HUES48 (cell line): ENCODE measurements at regions not wholly inside any gene's neighbourhood (a gene's known extent, or its start where the extent isn't known, plus 50 kb on each side); places are given as distances from the start of the nearest gene placed in this dataset.

Source experiments
- H3K27ac ChIP-seq: one replicate; pipeline ENCODE4 v1.7.0; 2013; ENCODE audit warnings: low read depth, low read length, inconsistent platforms
- H3K27me3 ChIP-seq: 2 replicates; pipeline ENCODE4 v1.6.1; 2013; ENCODE audit warnings: mild to moderate bottlenecking, low read length; ENCODE audit not compliant: control insufficient read depth, insufficient read depth
- H3K36me3 ChIP-seq: 2 replicates; pipeline ENCODE4 v1.6.1; 2013; ENCODE audit warnings: low read length; ENCODE audit not compliant: control insufficient read depth, insufficient read depth
- H3K4me1 ChIP-seq: 2 replicates; pipeline ENCODE4 v1.6.1; 2013; ENCODE audit warnings: mild to moderate bottlenecking, low read length; ENCODE audit not compliant: control insufficient read depth, insufficient read depth
- H3K4me3 ChIP-seq: 2 replicates; pipeline ENCODE4 v1.5.1; 2013; ENCODE audit warnings: mild to moderate bottlenecking, low read depth, low read length
- H3K9ac ChIP-seq: 2 replicates; pipeline ENCODE4 v1.6.1; 2013; ENCODE audit warnings: mild to moderate bottlenecking, low read depth, low read length, moderate library complexity
- H3K9me3 ChIP-seq: 2 replicates; pipeline ENCODE4 v1.6.1; 2013; ENCODE audit warnings: low read length; ENCODE audit not compliant: control insufficient read depth, insufficient read depth

GRCh38 chr10:2223548-2224320, 486.4 kb upstream of the ADARB2 start:
- H3K36me3 ChIP-seq: no peaks in the 10 kb centered on the region
- H3K4me1 ChIP-seq: no peaks in the 10 kb centered on the region
- H3K9me3 ChIP-seq: no peaks in the 10 kb centered on the region
- H3K9ac ChIP-seq: no peak overlapping the region
- no peaks in the 10 kb centered on the region for H3K27me3 ChIP-seq
- H3K27ac ChIP-seq: no peak overlapping the region
- no peak overlapping the region for H3K4me3 ChIP-seq

GRCh38 chr10:2222631-2223030, 485.3 kb upstream of the ADARB2 start:
- H3K36me3 ChIP-seq: no peaks in the 10 kb centered on the region
- no peak overlapping the region for H3K27ac ChIP-seq
- no peaks in the 10 kb centered on the region for H3K9me3 ChIP-seq
- no peak overlapping the region for H3K4me3 ChIP-seq
- H3K27me3 ChIP-seq: no peaks in the 10 kb centered on the region
- H3K4me1 ChIP-seq: no peaks in the 10 kb centered on the region
- no peak overlapping the region for H3K9ac ChIP-seq

GRCh38 chr10:2214805-2215204, 477.5 kb upstream of the ADARB2 start:
- Histone ChIP-seq H3K27ac (no peak overlapping the region), H3K4me1 (no peaks in the 10 kb centered on the region), H3K4me3 (no peak overlapping the region), H3K27me3 (no peaks in the 10 kb centered on the region), H3K36me3 (no peaks in the 10 kb centered on the region), H3K9ac (no peak overlapping the region), H3K9me3 (no peaks in the 10 kb centered on the region)

- Histone ChIP-seq H3K27ac (no peak overlapping the region), H3K4me3 (no peak overlapping the region), H3K9ac (no peak overlapping the region), H3K9me3 (no peaks in the 10 kb centered on the region), H3K36me3 (no peaks in the 10 kb centered on the region), H3K4me1 (no peaks in the 10 kb centered on the region), H3K27me3 (no peaks in the 10 kb centered on the region)
Measured at GRCh38 chr10:2214092-2214491, 476.8 kb upstream of the ADARB2 start.

GRCh38 chr10:2212244-2212834, 475.0 kb upstream of the ADARB2 start:
- Histone ChIP-seq H3K9me3 (no peaks in the 10 kb centered on the region), H3K4me3 (no peak overlapping the region), H3K4me1 (no peaks in the 10 kb centered on the region), H3K27me3 (no peaks in the 10 kb centered on the region), H3K27ac (no peak overlapping the region), H3K36me3 (no peaks in the 10 kb centered on the region), H3K9ac (no peak overlapping the region)

GRCh38 chr10:2210088-2210487, 472.8 kb upstream of the ADARB2 start:
- H3K4me3 ChIP-seq: no peak overlapping the region
- H3K36me3 ChIP-seq: no peaks in the 10 kb centered on the region
- no peak overlapping the region for H3K9ac ChIP-seq
- no peaks in the 10 kb centered on the region for H3K27me3 ChIP-seq
- H3K4me1 ChIP-seq: peaks cover 5% of the 10 kb centered on the region; the same call in 1 of the 2 replicates
- no peaks in the 10 kb centered on the region for H3K9me3 ChIP-seq
- H3K27ac ChIP-seq: no peak overlapping the region

GRCh38 chr10:2208106-2208505, 470.8 kb upstream of the ADARB2 start:
- Histone ChIP-seq H3K9ac (no peak overlapping the region), H3K36me3 (no peaks in the 10 kb centered on the region), H3K4me3 (no peak overlapping the region), H3K27me3 (no peaks in the 10 kb centered on the region), H3K27ac (no peak overlapping the region), H3K9me3 (no peaks in the 10 kb centered on the region), H3K4me1 (peaks cover 14% of the 10 kb centered on the region; the same call in 1 of the 2 replicates)

- H3K36me3 ChIP-seq: no peaks in the 10 kb centered on the region
- no peaks in the 10 kb centered on the region for H3K27me3 ChIP-seq
- no peak overlapping the region for H3K27ac ChIP-seq
- no peaks in the 10 kb centered on the region for H3K9me3 ChIP-seq
- peaks cover 20% of the 10 kb centered on the region for H3K4me1 ChIP-seq
- no peak overlapping the region for H3K9ac ChIP-seq
- no peak overlapping the region for H3K4me3 ChIP-seq
Measured at GRCh38 chr10:2207246-2207922, 470.1 kb upstream of the ADARB2 start.

GRCh38 chr10:2205406-2205805, 468.1 kb upstream of the ADARB2 start:
- H3K27ac ChIP-seq: no peak overlapping the region
- no peaks in the 10 kb centered on the region for H3K36me3 ChIP-seq
- H3K4me3 ChIP-seq: no peak overlapping the region
- H3K9me3 ChIP-seq: no peaks in the 10 kb centered on the region
- H3K9ac ChIP-seq: no peak overlapping the region
- peaks cover 32% of the 10 kb centered on the region for H3K4me1 ChIP-seq
- H3K27me3 ChIP-seq: no peaks in the 10 kb centered on the region

- H3K9ac ChIP-seq: peak overlapping the region; percentile 45; the same call in 1 of the 2 replicates
- H3K27ac ChIP-seq: peak overlapping the region; percentile 92
- no peaks in the 10 kb centered on the region for H3K36me3 ChIP-seq
- peaks cover 14% of the 10 kb centered on the region for H3K9me3 ChIP-seq
- peaks cover 32% of the 10 kb centered on the region for H3K4me1 ChIP-seq
- no peak overlapping the region; the same call in 1 of the 2 replicates for H3K4me3 ChIP-seq
- no peaks in the 10 kb centered on the region for H3K27me3 ChIP-seq
Measured at GRCh38 chr10:2202401-2202800, 465.1 kb upstream of the ADARB2 start.

GRCh38 chr10:2201534-2202099, 464.3 kb upstream of the ADARB2 start:
- Histone ChIP-seq H3K27me3 (no peaks in the 10 kb centered on the region), H3K4me1 (peaks cover 32% of the 10 kb centered on the region), H3K9ac (peak overlapping the region; percentile 66), H3K4me3 (peak overlapping the region; percentile 49), H3K9me3 (peaks cover 19% of the 10 kb centered on the region), H3K36me3 (no peaks in the 10 kb centered on the region), H3K27ac (peak overlapping the region; percentile 95)
